IMR-90 (cell line): ENCODE measurements at regions not wholly inside any gene's neighbourhood (a gene's known extent, or its start where the extent isn't known, plus 50 kb on each side); places are given as distances from the start of the nearest gene placed in this dataset.

ENCODE experiments used
- ATAC-seq: fragments of 200-7000 bp; cut with Tn5 transposase; 2 replicates; pipeline ENCODE4 v1.9.1; 2020; ENCODE audit warnings: low read depth, mild to moderate bottlenecking, moderate library complexity
- BruUV-seq: library from RNA; stranded (reverse); fragments of 400-500 nt; replicated peaks from 2 replicates; lab custom pipeline; 2021; lab: Mats Ljungman, UMichigan
- CTCF ChIA-PET: fragments of 300-600 bp; formaldehyde crosslinking; extraction: SDS; loops from one replicate; lab custom pipeline; 2021; ENCODE audit warnings: antibody characterized with exemption; lab: Yijun Ruan, JAX
- POLR2A ChIA-PET: fragments of 300-600 bp; sonication (Branson Sonifier 250); formaldehyde crosslinking; loops from one replicate; lab custom pipeline; 2022; ENCODE audit warnings: antibody characterized with exemption; ENCODE audit not compliant: unreplicated experiment; lab: Charles Lee
- DNase-seq: peaks from one replicate; pipeline ENCODE4 v3.0.0; 2013
- H2AFZ ChIP-seq: replicated peaks from 2 replicates; pipeline ENCODE3; 2013; ENCODE audit warnings: low read length, mild to moderate bottlenecking; ENCODE audit not compliant: poor library complexity
- H2AK5ac ChIP-seq: 2 replicates; pipeline ENCODE4 v1.6.1; 2013; ENCODE audit warnings: low read depth, low read length, inconsistent platforms
- H2AK9ac ChIP-seq: replicated peaks from 2 replicates; pipeline ENCODE3; 2013; ENCODE audit warnings: mild to moderate bottlenecking, low read depth, low read length, moderate library complexity; ENCODE audit not compliant: poor library complexity
- H2BK120ac ChIP-seq: 2 replicates; pipeline ENCODE4 v1.6.1; 2013; ENCODE audit warnings: low read depth, low read length, inconsistent platforms
- H2BK15ac ChIP-seq: 3 replicates; pipeline ENCODE4 v1.6.1; 2013; ENCODE audit warnings: low read depth, low read length, inconsistent platforms
- H2BK20ac ChIP-seq: 2 replicates; pipeline ENCODE4 v1.6.1; 2013; ENCODE audit warnings: low read depth, mild to moderate bottlenecking, inconsistent platforms, low read length, moderate library complexity
- H2BK5ac ChIP-seq: 2 replicates; pipeline ENCODE4 v1.6.1; 2013; ENCODE audit warnings: mild to moderate bottlenecking, low read depth, low read length, inconsistent platforms; ENCODE audit not compliant: poor library complexity, severe bottlenecking
- H3K14ac ChIP-seq: replicated peaks from 2 replicates; pipeline ENCODE4 v1.6.1; 2013; ENCODE audit warnings: low read depth, low read length, inconsistent platforms
- H3K18ac ChIP-seq: 2 replicates; pipeline ENCODE4 v1.6.1; 2013; ENCODE audit warnings: low read depth, low read length, control low read depth
- H3K23ac ChIP-seq: 2 replicates; pipeline ENCODE4 v1.6.1; 2013; ENCODE audit warnings: low read depth, low read length, inconsistent platforms
- H3K27ac ChIP-seq: 2 replicates; pipeline ENCODE4 v1.5.1; 2013; ENCODE audit warnings: mild to moderate bottlenecking, control low read depth, low read length; ENCODE audit not compliant: insufficient read depth
- H3K27me3 ChIP-seq: 2 replicates; pipeline ENCODE4 v1.6.1; 2013; ENCODE audit warnings: low read length; ENCODE audit not compliant: control insufficient read depth, insufficient read depth
- H3K36me3 ChIP-seq: 2 replicates; pipeline ENCODE4 v1.6.1; 2013; ENCODE audit warnings: low read length, mixed read lengths; ENCODE audit not compliant: control insufficient read depth, insufficient read depth
- H3K4ac ChIP-seq: 2 replicates; pipeline ENCODE4 v1.6.1; 2013; ENCODE audit warnings: low read depth, low read length, inconsistent platforms
- H3K4me1 ChIP-seq: 2 replicates; pipeline ENCODE4 v1.6.1; 2013; ENCODE audit warnings: low read length, mixed read lengths; ENCODE audit not compliant: control insufficient read depth, insufficient read depth
- H3K4me2 ChIP-seq: 2 replicates; pipeline ENCODE4 v1.6.1; 2013; ENCODE audit warnings: low read depth, mild to moderate bottlenecking, control low read depth, low read length, moderate library complexity
- H3K4me3 ChIP-seq: 2 replicates; pipeline ENCODE4 v1.5.1; 2013; ENCODE audit warnings: low read depth, mild to moderate bottlenecking, control low read depth, low read length, moderate library complexity; ENCODE audit not compliant: insufficient read depth
- H3K56ac ChIP-seq: 2 replicates; pipeline ENCODE4 v1.6.1; 2013; ENCODE audit warnings: low read length, inconsistent platforms; ENCODE audit not compliant: insufficient read depth; ENCODE audit errors: extremely low read depth
- H3K79me1 ChIP-seq, 2 experiments: 2 replicates each; pipeline ENCODE4 v1.6.1; 2013; ENCODE audit warnings: low read length in 2 of 2, inconsistent platforms in 1 of 2, low read depth in 1 of 2
- H3K9ac ChIP-seq: 2 replicates; pipeline ENCODE4 v1.6.1; 2013; ENCODE audit warnings: low read depth, low read length, control low read depth
- H3K9me1 ChIP-seq: 2 replicates; pipeline ENCODE4 v1.6.1; 2013; ENCODE audit warnings: low read length, inconsistent platforms; ENCODE audit not compliant: insufficient read depth
- H3K9me3 ChIP-seq: 2 replicates; pipeline ENCODE4 v1.6.1; 2013; ENCODE audit warnings: low read length; ENCODE audit not compliant: control insufficient read depth, insufficient read depth
- H4K20me1 ChIP-seq: 2 replicates; pipeline ENCODE4 v1.6.1; 2013; ENCODE audit warnings: low read length, inconsistent platforms; ENCODE audit not compliant: insufficient read depth
- H4K5ac ChIP-seq: 2 replicates; pipeline ENCODE4 v1.6.1; 2013; ENCODE audit warnings: mild to moderate bottlenecking, low read depth, low read length, control low read depth
- H4K8ac ChIP-seq, 2 experiments: 2 replicates each; pipeline ENCODE4 v1.6.1; 2013; ENCODE audit warnings: low read depth in 2 of 2, low read length in 2 of 2, control low read depth in 1 of 2, inconsistent platforms in 1 of 2
- H4K91ac ChIP-seq: 2 replicates; pipeline ENCODE4 v1.6.1; 2013; ENCODE audit warnings: low read depth, low read length, inconsistent platforms; ENCODE audit not compliant: insufficient read depth
- CHD1 ChIP-seq: IDR thresholded peaks from 2 replicates; pipeline ENCODE4 v1.6.1; 2012; ENCODE audit warnings: low read depth, low read length, improper control_type of control experiment
- MXI1 ChIP-seq: IDR thresholded peaks from 2 replicates; pipeline ENCODE4 v1.6.1; 2012; ENCODE audit warnings: low read depth, mild to moderate bottlenecking, low read length, moderate library complexity, borderline replicate concordance
- POLR2A ChIP-seq: IDR thresholded peaks from 2 replicates; pipeline ENCODE4 v1.6.1; 2012; ENCODE audit warnings: mild to moderate bottlenecking, low read depth, low read length
- RAD21 ChIP-seq: IDR thresholded peaks from 2 replicates; pipeline ENCODE4 v1.6.1; 2012; ENCODE audit warnings: low read length, improper control_type of control experiment
- RCOR1 ChIP-seq: IDR thresholded peaks from 2 replicates; pipeline ENCODE4 v1.6.1; 2012; ENCODE audit warnings: mild to moderate bottlenecking, low read length, improper control_type of control experiment; ENCODE audit not compliant: insufficient replicate concordance
- SMC3 ChIP-seq: fragments of 150-350 bp; IDR thresholded peaks from 2 replicates; pipeline ENCODE4 v1.6.1; 2016; ENCODE audit warnings: low read depth, mild to moderate bottlenecking, antibody characterized with exemption, low read length, moderate library complexity
- WGBS, 2 experiments: methylation state at CpG; one replicate each; pipeline versions ENCODE4 v1.1.5 to v1.1.7; 2013; ENCODE audit warnings: missing lambda C conversion rate in 2 of 2; ENCODE audit not compliant: insufficient read length in 1 of 2; ENCODE audit errors: extremely low coverage in 2 of 2; 5-methylcytosine and 5-hydroxymethylcytosine counted together
- dilution Hi-C: fragments of 300-500 bp; cut with HindIII; formaldehyde crosslinking; loops from one replicate; pipeline ENCODE4 v1.14.3; 2018; ENCODE audit warnings: low sequenced_read_pairs; ENCODE audit not compliant: unreplicated experiment
- in situ Hi-C: fragments of 300-500 bp; cut with MboI; formaldehyde crosslinking; loops from 3 replicates; pipeline ENCODE4 v1.14.3; 2019; ENCODE audit warnings: low sequenced_read_pairs, inconsistent platforms, mixed read lengths
- intact Hi-C: fragments of 100-400 bp; cut with micrococcal nuclease; formaldehyde crosslinking; loops from 2 replicates; pipeline ENCODE4 v1.10.0; 2022
- TF ChIP-seq, protein P1 (sequence below): conservative IDR thresholded peaks from 2 replicates; pipeline ENCODE4 v1.5.1; 2012; ENCODE audit warnings: mild to moderate bottlenecking, low read depth, low read length, improper control_type of control experiment
- TF ChIP-seq, protein P2 (sequence below): fragments of 150-350 bp; IDR thresholded peaks from 2 replicates; pipeline ENCODE4 v1.6.1; 2016; ENCODE audit warnings: low read depth, mild to moderate bottlenecking, low read length, moderate library complexity, borderline replicate concordance
- TF ChIP-seq, protein P3 (sequence below): fragments of 150-350 bp; IDR thresholded peaks from 2 replicates; pipeline ENCODE4 v1.6.1; 2017; ENCODE audit warnings: mild to moderate bottlenecking, antibody characterized with exemption, low read length, low read depth

DNA sequence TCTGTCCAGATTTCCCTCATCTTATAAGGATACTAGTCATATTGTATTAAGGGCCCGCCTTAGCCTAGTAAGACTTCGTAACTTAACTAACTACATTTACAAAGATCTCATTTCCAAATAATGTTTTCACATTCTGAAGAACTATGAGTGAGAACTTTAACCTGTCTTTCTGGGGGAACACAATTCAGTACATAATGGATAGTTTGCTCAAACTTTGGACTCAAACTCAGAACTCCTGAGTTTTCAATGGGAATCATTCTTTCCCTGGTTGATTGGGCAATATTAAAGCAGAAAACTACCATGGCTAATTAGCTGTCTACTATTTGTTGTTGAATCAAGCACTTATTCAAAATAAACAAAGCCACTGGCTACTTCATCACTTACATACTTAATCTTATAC is 522.9 kb downstream of the REEP3 start:
- no CpG with 5 or more reads among the region's 2 CpGs for WGBS, 2 experiments
- Histone ChIP-seq H4K8ac (no peak overlapping the region), H3K18ac (no peak overlapping the region), H3K9me3 (no peaks in the 10 kb centered on the region), H2BK120ac (no peak overlapping the region), H3K56ac (no peak overlapping the region), H2BK20ac (no peak overlapping the region), H3K4me2 (no peak overlapping the region), H3K79me1 (no peaks in the 10 kb centered on the region), H4K91ac (no peak overlapping the region), H3K27ac (no peak overlapping the region), H2BK15ac (no peak overlapping the region), H2AK5ac (no peak overlapping the region), H3K4me1 (no peaks in the 10 kb centered on the region), H3K23ac (no peak overlapping the region), H2BK5ac (no peak overlapping the region), H4K5ac (no peak overlapping the region), H3K9ac (no peak overlapping the region), H4K20me1 (no peaks in the 10 kb centered on the region), H3K9me1 (no peaks in the 10 kb centered on the region), H3K4ac (no peak overlapping the region), H2AK9ac (no peak overlapping the region), H2AFZ (no peak overlapping the region), H3K14ac (no peak overlapping the region), H3K36me3 (no peaks in the 10 kb centered on the region), H3K27me3 (no peaks in the 10 kb centered on the region), H3K4me3 (no peak overlapping the region)
- ChIA-PET CTCF (no interaction called here), POLR2A (no interaction called here)
- in situ Hi-C loops = no loop called here
- TF ChIP-seq RAD21 = no peak
- TF ChIP-seq RCOR1 = no peak
- TF ChIP-seq POLR2A = no peak
- TF ChIP-seq CHD1 = no peak
- TF ChIP-seq, protein P1, sequence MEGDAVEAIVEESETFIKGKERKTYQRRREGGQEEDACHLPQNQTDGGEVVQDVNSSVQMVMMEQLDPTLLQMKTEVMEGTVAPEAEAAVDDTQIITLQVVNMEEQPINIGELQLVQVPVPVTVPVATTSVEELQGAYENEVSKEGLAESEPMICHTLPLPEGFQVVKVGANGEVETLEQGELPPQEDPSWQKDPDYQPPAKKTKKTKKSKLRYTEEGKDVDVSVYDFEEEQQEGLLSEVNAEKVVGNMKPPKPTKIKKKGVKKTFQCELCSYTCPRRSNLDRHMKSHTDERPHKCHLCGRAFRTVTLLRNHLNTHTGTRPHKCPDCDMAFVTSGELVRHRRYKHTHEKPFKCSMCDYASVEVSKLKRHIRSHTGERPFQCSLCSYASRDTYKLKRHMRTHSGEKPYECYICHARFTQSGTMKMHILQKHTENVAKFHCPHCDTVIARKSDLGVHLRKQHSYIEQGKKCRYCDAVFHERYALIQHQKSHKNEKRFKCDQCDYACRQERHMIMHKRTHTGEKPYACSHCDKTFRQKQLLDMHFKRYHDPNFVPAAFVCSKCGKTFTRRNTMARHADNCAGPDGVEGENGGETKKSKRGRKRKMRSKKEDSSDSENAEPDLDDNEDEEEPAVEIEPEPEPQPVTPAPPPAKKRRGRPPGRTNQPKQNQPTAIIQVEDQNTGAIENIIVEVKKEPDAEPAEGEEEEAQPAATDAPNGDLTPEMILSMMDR = no peak
- TF ChIP-seq, protein P2, sequence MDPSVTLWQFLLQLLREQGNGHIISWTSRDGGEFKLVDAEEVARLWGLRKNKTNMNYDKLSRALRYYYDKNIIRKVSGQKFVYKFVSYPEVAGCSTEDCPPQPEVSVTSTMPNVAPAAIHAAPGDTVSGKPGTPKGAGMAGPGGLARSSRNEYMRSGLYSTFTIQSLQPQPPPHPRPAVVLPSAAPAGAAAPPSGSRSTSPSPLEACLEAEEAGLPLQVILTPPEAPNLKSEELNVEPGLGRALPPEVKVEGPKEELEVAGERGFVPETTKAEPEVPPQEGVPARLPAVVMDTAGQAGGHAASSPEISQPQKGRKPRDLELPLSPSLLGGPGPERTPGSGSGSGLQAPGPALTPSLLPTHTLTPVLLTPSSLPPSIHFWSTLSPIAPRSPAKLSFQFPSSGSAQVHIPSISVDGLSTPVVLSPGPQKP = no peak
- TF ChIP-seq, protein P3, sequence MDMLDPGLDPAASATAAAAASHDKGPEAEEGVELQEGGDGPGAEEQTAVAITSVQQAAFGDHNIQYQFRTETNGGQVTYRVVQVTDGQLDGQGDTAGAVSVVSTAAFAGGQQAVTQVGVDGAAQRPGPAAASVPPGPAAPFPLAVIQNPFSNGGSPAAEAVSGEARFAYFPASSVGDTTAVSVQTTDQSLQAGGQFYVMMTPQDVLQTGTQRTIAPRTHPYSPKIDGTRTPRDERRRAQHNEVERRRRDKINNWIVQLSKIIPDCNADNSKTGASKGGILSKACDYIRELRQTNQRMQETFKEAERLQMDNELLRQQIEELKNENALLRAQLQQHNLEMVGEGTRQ = no peak
- TF ChIP-seq SMC3 = no peak
- no peak for TF ChIP-seq MXI1
- DNase-seq (no peak), ATAC-seq (no peak)
- no TSS peak for BruUV-seq
- intact Hi-C loops = no loop called here
- dilution Hi-C loops = no loop called here
